NCI-H128 (cell line): ENCODE measurements at regions not wholly inside any gene's neighbourhood (a gene's known extent, or its start where the extent isn't known, plus 50 kb on each side); places are given as distances from the start of the nearest gene placed in this dataset.
"Not testable (repeated sequence)": the region's sequence is repeated elsewhere in the genome, so short reads cannot be mapped to it uniquely, and the experiment has no call there.

Source experiments
- DNase-seq: peaks from one replicate; lab custom pipeline; 2025; ENCODE audit not compliant: unreplicated experiment; lab: John Stamatoyannopoulos, UW

DNA sequence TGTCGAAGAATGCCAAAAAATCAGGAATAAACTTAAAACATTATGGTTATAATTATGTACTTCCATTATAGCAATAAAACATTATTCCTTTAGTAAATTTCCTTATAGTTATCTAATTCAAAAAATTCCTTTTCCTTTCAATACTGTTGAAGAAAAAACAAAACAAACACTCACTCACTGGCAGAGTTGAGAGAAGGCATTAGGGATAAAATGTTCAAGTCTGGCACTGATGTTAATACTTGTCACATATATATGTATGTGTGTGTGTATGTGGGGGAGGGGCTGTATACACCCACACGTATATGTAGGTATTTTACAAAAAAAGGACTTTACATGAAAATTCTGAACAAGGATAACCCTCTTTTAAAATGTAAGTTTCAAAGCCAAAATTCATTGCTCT is 150.2 kb upstream of the MEOX2 start:
- DNase-seq: no peak

DNA sequence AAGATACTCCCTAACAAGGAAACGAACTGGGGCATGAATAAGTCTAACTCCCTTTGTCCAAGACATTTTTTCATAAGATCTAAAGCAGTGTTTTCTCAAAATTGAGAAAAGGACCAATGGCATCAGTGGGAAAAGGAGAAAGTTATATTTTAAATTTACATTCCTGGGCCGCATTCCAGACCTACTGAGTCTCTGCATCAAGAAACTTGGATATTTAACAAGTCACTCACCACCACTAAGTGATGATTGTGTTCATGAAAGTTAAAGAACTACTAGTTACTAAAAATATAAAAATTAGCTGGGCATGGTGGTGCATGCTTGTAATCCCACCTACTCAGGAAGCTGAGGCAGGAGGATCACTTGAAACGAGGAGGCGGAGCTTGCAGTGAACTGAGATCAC is 149.6 kb upstream of the MEOX2 start:
- no peak for DNase-seq

DNA sequence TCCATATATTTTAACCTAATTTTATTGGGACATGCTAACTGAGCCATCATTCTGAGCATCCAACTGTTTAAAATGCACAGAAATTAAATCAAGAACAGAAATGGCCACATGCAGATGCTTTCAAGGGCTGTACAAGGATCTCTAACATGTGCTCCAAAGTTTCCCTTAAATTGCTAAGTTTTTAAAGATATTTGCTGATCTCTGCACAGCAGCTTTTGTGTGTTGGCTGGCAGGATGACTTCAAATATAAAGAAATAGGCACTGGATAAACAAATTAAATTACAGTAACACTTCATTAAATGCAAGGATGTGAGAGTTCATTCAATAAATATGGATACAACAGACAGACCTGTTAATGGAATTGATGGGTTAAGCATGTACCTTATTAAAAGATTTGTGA is 148.0 kb upstream of the MEOX2 start:
- no peak for DNase-seq

DNA sequence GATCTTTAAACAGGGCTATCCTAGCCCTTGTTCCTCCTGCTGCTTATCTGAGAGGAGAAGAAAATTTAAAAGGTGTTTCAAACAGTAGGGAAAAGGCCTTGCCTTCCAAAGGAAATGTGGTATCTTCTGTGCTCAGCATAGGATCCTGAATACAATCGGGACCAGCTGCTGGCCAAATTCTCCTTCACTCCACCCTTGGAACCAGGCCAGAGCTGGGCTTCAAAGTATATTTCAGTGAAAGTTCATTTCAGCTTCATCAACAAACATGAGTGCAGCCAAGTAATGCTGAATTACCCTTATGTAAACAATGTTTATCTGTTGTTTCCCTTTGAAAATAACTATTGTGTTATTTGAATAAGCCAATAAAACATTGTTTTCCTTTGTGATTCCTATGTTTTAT is 146.5 kb upstream of the MEOX2 start:
- no peak for DNase-seq

GRCh38 chr7:15831606-15832005 is 145.1 kb upstream of the MEOX2 start:
- DNase-seq: no peak

DNA sequence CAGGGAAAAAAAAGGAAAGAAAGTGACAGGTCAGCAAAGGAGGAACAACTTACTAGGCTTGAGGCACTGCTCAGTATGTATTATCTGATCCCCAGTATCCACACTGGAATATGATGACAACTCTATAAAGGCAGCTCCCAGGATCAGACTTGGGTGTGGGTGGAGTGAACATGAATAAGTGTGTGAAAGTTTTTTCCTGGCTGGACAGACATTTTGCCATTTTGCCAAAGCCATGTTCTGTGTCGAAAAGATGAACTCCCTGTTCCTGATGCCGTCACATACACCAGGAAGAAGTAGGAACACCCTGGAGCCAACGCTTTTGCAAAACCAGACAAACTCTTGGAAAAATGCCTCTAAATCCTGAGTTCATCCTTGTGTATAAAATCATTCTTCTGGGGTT is 143.2 kb upstream of the MEOX2 start:
- no peak for DNase-seq

DNA sequence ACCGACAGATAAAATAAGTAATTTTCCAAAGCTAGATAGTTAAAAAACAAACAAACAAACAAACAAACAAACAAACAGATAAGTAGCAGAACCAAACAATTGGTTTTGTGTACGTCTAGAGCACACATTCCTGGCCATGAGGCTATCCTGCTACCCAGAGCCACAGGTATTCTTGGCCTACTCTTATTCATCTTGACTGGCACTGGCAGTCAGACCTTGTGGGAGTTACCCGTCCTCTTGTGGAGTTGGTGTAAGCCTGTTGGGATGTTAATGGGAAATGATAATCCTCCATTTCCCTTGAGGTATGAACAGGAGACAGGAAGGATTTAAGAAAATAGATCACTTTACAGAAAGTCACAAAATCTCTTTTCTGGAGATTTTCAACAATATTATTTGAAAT is 142.4 kb upstream of the MEOX2 start:
- no peak for DNase-seq

- DNase-seq: no peak
Observed at GRCh38 chr7:15821484-15822427, 135.3 kb upstream of the MEOX2 start.

DNA sequence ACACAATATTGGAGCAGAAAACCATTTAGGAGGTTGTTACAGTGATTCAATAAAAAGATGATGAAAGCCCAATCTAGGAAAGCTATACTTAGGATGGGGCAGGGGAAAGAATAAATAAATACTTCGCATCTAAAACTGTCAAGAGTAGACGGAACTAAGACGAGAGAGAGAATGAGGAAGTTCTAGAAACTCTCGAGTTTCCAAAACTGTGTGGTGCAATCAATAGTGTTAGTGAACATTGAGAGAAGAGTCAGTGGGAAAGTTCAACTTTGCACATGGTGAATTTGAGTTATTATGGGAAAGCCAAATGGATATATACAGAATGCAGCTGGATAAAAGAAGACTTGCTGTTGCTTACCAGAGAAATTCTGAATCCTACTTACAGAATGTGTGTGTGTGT is 133.8 kb upstream of the MEOX2 start:
- no peak for DNase-seq

DNA sequence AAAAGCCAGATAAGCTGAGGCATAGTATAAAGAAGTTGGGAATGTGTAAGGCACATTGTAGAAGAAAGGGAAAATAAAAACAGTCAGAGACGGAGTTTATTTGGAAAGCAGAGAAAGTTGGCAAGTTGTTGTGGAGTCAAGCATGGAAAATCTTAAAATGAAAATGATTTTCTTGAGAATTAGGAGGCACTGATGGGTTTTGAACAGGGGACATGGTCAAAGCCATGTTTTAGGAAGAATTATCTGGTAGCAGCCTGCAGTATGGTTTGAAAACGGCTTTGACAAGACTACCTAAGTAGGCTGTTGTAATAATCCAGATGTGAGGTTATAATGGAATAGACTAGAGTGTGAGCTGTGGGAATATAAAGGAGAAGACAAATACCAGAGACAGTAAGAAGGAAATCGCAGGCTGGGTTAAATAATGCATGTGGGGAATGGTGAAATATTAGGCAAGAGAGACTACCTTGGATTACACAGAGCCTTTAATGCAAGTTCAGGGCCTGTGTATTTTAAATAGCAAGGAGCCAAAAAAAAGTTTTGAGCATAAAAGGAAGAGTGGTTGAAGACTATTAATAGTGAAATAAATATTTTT is 130.4 kb upstream of the MEOX2 start:
- DNase-seq: no peak

GRCh38 chr7:15813448-15813847 is 127.0 kb upstream of the MEOX2 start:
- no peak for DNase-seq

DNA sequence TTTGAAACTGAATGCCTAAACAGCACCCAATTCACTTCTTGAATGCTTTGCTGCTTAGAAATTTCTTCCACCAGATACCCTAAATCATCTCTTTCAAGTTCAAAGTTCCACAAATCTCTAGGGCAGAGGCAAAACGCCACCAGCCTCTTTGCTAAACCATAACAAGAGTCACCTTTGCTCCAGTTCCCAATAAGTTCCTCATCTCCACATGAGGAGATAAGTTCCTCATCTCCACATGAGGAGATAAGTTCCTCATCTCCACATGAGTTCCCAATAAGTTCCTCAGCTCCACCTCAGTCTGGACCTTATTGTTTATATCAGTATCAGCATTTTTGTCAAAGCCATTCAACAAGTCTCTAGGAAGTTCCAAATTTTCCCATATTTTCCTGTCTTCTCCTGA is 123.9 kb upstream of the MEOX2 start:
- not testable (repeated sequence) for DNase-seq

DNA sequence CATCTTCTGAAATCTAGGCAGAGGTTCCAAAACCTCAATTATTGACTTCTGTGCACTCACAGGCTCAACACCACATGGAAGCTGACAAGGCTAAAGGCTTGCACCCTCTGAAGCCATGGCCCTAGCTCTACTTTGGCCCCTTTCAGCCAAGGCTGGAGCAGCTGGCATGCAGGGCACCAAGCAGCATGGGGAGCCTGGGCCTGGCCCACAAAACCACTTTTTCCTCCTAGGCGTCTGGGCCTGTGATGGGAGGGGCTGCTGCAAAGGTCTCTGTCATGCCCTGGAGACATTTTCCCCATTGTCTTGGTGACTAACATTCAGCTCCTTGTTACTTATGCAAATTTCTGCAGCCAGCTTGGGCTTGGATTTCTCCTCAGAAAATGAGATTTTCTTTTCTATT is 123.5 kb upstream of the MEOX2 start:
- not testable (repeated sequence) for DNase-seq

DNA sequence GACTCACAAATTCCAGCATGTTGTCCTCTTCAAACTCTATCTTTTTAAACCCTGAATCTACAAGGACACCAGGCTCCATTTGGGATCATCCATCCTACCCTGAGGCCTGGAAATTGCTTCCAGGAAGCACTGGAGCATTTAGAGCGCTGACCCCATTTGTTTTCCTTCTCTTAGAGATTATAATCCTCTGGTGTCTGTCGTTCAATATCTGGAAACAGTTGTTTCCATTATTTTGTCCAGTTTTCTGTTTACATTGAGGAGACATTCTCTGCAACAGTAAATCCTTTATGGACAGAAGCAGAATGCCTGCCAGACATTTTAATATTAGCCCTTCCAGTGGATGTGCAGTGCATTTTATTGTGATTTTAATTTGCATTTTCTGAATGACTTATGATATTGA is 119.4 kb upstream of the MEOX2 start:
- no peak for DNase-seq

DNA sequence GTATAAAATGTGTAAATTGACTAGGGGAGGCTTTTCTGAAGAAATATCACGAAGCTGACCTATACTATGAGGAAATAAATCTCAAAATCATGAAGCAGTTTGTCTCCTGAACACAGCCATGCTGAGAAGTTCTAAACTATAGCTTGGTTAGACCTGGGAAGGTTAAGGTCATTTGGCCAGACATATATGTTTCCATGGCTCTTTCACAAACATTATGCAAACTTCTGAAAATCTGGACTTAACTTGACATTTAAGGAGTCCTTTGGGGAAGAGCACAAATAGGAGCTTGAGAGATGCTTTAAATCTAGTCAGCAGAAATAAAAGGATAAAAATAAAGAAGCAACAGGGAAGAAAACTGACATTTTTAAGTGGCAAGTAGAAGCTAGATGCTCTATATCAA is 115.9 kb upstream of the MEOX2 start:
- no peak for DNase-seq

DNA sequence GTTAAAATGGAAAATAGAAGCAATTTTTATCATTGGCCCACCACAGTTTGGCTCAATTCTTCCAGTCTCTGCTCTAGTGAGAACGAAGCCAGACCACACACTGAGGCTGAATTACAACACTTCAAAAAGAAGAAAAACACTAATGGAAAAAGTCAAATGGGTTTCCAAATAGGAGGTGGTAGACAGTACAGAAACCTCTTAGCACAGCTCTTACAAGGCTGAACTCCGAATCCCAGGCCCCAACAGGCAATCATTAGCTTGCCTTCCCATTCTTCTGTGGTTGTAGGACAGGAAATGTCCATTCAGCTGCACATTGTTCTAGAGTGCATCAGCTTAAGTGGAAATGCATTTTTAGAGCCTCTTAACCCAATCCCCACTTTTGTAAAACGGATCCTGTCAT is 115.1 kb upstream of the MEOX2 start:
- peak; percentile 57 for DNase-seq

DNA sequence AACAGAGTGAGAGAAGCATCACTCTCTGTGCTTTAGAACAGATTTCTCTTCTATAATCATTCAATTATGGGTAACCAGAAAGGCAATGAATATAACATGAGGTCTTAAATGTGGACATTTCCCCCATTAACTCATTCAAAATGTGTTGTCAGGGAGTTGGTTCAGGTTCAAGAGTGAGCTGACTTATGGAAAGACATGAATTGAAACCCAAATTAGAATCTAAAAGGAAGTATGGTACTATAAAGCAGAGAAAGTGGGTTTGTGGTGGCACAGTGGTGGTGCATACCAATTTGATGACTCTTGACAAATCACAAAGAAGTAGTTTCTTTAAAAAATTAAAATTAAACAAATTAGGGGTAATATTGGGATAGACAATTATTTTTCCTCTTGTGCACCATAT is 114.6 kb upstream of the MEOX2 start:
- DNase-seq: no peak

DNA sequence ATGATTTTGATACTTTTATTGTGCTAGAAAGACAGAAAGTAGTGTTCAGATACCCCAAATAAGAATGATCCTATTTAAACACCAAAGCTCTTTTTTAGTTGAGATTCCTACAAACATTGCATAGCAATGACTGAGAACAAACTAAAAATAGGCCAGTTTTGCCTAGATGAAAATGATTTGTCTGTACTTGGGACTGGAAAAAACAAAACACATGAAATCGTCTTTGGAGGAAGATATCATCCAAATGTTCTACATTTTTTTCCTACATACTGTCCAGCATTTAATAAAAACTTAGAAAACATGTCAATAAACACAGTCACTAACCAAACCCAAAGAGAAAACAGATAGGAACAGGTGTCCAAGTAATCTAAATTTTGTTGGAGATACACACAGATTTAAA is 111.6 kb upstream of the MEOX2 start:
- no peak for DNase-seq

DNA sequence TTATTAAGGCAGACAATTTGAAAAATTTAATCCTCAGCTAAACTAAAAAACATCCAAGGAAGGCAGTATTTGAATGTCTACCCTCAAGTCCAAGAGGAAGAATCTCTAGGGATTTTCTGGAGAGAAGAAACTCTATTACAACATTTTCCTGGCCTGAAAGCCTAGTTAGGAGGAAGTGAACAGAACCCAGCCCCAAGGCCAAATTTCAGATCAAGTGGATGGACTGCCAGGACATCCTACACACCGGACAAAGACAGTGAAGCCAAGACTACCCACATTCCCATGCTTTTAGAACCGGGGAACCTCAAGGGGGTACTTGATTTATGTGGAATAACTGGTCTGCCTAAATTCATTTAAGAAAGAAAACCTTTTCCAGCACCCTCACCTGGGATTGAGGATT is 108.9 kb upstream of the MEOX2 start:
- DNase-seq: no peak

- no peak for DNase-seq
Observed at GRCh38 chr7:15794801-15795200, 108.3 kb upstream of the MEOX2 start.

DNA sequence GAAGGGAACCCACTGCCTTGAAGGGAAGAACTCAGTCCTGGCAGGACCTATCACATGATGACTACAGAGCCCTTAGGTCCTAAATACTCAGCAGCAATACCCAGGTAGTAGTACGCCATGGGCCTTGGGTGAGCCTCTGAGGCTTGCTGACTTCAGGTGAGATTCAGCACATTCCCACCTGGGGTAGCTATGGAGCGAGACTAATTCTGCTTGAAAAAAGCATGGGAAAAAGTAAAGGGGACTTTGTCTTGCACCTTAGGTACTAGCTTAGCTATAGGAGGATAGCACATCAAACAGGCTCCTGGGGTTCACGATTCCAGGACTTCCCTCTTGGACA is 98.2 kb upstream of the MEOX2 start:
- no peak for DNase-seq

DNA sequence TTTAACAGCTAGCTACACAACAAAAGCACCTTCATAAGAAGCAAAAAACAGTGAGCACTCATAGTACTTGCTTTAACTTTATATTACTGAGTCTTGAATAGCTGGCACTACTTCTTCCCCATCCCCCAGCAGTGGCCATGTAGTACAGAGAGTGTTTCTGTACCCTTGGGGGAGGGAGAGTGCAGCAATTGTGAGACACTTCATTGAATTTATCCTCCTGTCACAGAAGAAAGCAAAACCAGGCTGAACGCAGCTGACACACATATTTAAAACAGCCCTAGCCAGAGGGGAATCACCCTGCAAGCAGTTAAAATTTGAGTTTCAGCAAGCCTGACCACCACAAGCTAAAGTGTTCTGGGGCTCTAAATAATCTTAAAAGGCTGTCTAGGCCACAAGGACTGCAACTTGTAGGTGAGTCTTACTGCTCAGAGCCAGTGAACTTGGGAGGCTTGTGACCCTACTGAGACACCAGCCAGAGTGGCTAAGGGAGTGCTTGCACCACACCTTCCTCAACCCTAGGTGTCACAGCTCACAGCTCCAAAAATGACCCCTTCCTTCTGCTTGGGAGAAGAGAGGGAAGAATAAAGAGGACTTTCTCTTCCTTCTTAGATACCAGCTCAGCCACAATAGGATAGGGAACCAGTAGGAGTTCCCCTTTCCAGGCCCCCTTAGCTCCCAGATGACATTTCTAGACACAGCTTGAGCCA is 97.7 kb upstream of the MEOX2 start:
- DNase-seq: no peak
